ENCODE measurements at regions not wholly inside any gene's neighbourhood (a gene's known extent, or its start where the extent isn't known, plus 50 kb on each side); places are given as distances from the start of the nearest gene placed in this dataset.

- ATAC-seq: no peak
- Histone ChIP-seq H3K9me3 (no peaks in the 10 kb centered on the region), H3K36me3 (ENCODE audit: low read depth) (no peaks in the 10 kb centered on the region), H3K4me1 (ENCODE audit: low read depth) (peaks cover 3% of the 10 kb centered on the region), H3K4me3 (no peak overlapping the region)
- intact Hi-C loops (cut with DNase I, micrococcal nuclease): loop anchor here in 1 of 2 donors (10.0 kb wide), 1 partner anchor 128 kb away; no protein-coding TSS in a partner anchor
- no peak for TF ChIP-seq CTCF (IDR thresholded peaks at IDR 0.05)
- DNase-seq: no peak
These were observed 180.4 kb downstream of the TMEM26 start for GRCh38 chr10:61272781-61273180.

- ATAC-seq: no peak
- Histone ChIP-seq H3K9me3 (no peaks in the 10 kb centered on the region), H3K4me1 (ENCODE audit: low read depth) (peaks cover 3% of the 10 kb centered on the region), H3K36me3 (ENCODE audit: low read depth) (no peaks in the 10 kb centered on the region), H3K4me3 (no peak overlapping the region)
- no peak for TF ChIP-seq CTCF (IDR thresholded peaks at IDR 0.05)
- intact Hi-C loops (cut with DNase I, micrococcal nuclease): loop anchor here in 1 of 2 donors (10.0 kb wide), 1 partner anchor 126 kb away; no protein-coding TSS in a partner anchor
- DNase-seq: no peak
These were observed 181.9 kb downstream of the TMEM26 start for GRCh38 chr10:61271127-61271780.

- intact Hi-C loops (cut with DNase I, micrococcal nuclease): no loop called here
These were observed 189.7 kb downstream of the TMEM26 start for GRCh38 chr10:61263518-61263917.

GRCh38 chr10:61262486-61263261, 190.5 kb downstream of the TMEM26 start:
- no peaks in the 10 kb centered on the region for H3K4me1 ChIP-seq (ENCODE audit: low read depth)
- no peak overlapping the region for H3K4me3 ChIP-seq
- no peaks in the 10 kb centered on the region for H3K36me3 ChIP-seq (ENCODE audit: low read depth)
- H3K9me3 ChIP-seq: no peaks in the 10 kb centered on the region
- no peak for TF ChIP-seq CTCF (IDR thresholded peaks at IDR 0.05)
- ATAC-seq (no peak), DNase-seq (no peak)
- intact Hi-C loops (cut with DNase I, micrococcal nuclease): no loop called here

More at GRCh38 chr10:61263518-61263917, 189.7 kb downstream of the TMEM26 start:
- Histone ChIP-seq H3K4me1 (ENCODE audit: low read depth) (no peaks in the 10 kb centered on the region), H3K4me3 (no peak overlapping the region), H3K36me3 (ENCODE audit: low read depth) (no peaks in the 10 kb centered on the region), H3K9me3 (no peaks in the 10 kb centered on the region)
- no peak for TF ChIP-seq CTCF (IDR thresholded peaks at IDR 0.05)
- no peak for DNase-seq
- no peak for ATAC-seq

- no peak overlapping the region for H3K4me3 ChIP-seq
- TF ChIP-seq CTCF (IDR thresholded peaks at IDR 0.05): no peak
- no peaks in the 10 kb centered on the region for H3K36me3 ChIP-seq (ENCODE audit: low read depth)
- ATAC-seq: no peak
- intact Hi-C loops (cut with DNase I, micrococcal nuclease): no loop called here
- H3K9me3 ChIP-seq: no peaks in the 10 kb centered on the region
- no peaks in the 10 kb centered on the region for H3K4me1 ChIP-seq (ENCODE audit: low read depth)
- DNase-seq: no peak
These were observed 195.2 kb downstream of the TMEM26 start for GRCh38 chr10:61257956-61258496.

Data from mucosa of descending colon (tissue), 3 donors.